ENCODE measurements at regions not wholly inside any gene's neighbourhood (a gene's known extent, or its start where the extent isn't known, plus 50 kb on each side); places are given as distances from the start of the nearest gene placed in this dataset.

DNA sequence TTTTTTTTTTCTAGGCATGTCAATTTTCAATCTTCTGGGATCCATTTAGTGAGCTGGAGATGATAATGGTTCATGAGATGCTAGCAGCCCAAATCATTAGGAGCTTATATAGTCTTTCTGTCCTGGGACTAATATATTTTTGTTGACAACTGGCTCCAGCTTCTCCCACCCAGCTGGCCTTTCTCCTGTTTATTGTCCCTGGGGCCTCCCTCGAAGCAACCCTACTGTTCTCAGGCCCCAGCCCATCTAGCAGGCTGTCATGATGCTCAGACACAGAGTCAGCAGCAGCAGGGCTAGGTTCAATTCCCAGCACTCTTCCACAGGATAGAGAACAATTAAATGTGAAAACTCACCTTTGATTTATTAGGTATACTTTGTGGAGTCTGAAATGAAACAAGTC is 127.6 kb upstream of the MID1 start:
- Histone ChIP-seq H3K27me3 (ENCODE audit: control insufficient read depth, insufficient read depth) (no peaks in the 10 kb centered on the region), H3K27ac (ENCODE audit: low read length) (no peak overlapping the region), H3K4me3 (ENCODE audit: low read length) (no peak overlapping the region), H3K4me1 (ENCODE audit: control insufficient read depth, insufficient read depth, low read length) (no peaks in the 10 kb centered on the region), H3K9me3 (ENCODE audit: control insufficient read depth, low read length) (no peaks in the 10 kb centered on the region)
- intact Hi-C loops (cut with DNase I), result no loop called here
- WGBS, result 45% methylated on average over 1 of the region's 1 CpG
- DNase-seq (no peak), ATAC-seq (no peak)

DNA sequence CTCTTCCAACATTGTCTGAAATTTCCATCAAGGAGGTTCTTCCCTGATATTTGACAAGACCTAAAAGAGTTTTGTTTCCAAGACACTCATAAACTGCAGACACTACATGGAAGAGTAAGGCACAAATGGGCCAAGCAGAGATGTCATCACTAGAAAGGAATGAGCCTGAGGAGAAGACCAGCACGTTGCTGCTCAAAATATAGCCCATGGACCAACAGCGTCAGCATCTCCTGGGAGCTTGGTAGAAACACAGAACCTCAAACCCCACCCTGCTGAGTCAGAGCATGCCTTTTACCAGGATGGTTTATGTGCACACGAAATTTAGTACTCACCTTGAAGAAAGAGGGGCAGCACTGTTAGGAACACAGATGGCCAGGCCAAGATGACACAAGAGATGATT is 128.7 kb upstream of the MID1 start:
- DNase-seq, result no peak
- Histone ChIP-seq H3K27me3 (ENCODE audit: control insufficient read depth, insufficient read depth) (no peaks in the 10 kb centered on the region), H3K9me3 (ENCODE audit: control insufficient read depth, low read length) (no peaks in the 10 kb centered on the region), H3K4me3 (ENCODE audit: low read length) (no peak overlapping the region), H3K4me1 (ENCODE audit: control insufficient read depth, insufficient read depth, low read length) (no peaks in the 10 kb centered on the region), H3K27ac (ENCODE audit: low read length) (no peak overlapping the region)
- 65% methylated on average over 3 of the region's 3 CpGs for WGBS
- intact Hi-C loops (cut with DNase I), result no loop called here
- ATAC-seq, result no peak

DNA sequence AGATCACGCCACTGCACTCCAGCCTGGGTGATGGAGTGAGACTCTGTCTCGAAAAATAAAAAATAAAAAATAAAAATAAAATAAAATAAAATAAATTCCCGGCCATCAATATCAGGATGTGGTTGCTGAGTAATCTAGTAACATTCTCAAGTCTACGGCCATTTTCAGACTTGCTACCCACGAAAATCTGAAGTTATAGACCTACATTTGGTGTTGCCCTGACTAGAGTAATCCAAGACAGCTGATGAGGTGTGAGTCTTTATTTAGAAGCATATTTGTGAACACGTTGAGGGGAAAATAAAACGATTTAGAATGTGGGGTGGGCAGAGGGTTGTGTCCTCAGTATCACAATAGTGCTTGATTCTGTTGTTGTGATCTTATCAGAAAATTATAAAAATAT is 130.2 kb upstream of the MID1 start:
- no peak overlapping the region for H3K27ac ChIP-seq (ENCODE audit: low read length)
- H3K4me1 ChIP-seq (ENCODE audit: control insufficient read depth, insufficient read depth, low read length), result no peaks in the 10 kb centered on the region
- intact Hi-C loops (cut with DNase I), result no loop called here
- no peak for ATAC-seq
- H3K9me3 ChIP-seq (ENCODE audit: control insufficient read depth, low read length), result no peaks in the 10 kb centered on the region
- H3K4me3 ChIP-seq (ENCODE audit: low read length), result no peak overlapping the region
- H3K27me3 ChIP-seq (ENCODE audit: control insufficient read depth, insufficient read depth), result no peaks in the 10 kb centered on the region
- WGBS, result 87% methylated on average over 7 of the region's 7 CpGs
- no peak for DNase-seq

DNA sequence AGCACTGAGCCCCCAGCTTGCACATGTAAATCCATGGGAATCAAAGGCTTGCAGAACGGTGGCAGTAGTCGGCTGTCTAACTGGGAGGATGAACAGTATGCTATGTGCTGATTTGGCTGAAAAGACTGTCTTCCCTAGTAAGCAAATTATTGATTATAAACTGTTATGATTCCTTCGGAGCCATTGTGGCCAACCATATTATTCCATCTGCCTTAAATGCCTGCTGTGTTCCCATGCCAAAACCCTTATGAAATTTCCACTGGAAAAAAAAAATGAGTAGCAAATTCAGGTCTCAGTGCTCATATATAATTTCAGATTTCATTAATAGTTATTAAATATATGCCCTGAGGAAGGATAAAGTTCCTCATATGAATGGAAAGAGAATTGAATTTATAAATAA is 132.7 kb upstream of the MID1 start:
- ATAC-seq, result no peak
- H3K9me3 ChIP-seq (ENCODE audit: control insufficient read depth, low read length), result no peaks in the 10 kb centered on the region
- intact Hi-C loops (cut with DNase I), result no loop called here
- 82% methylated on average over 3 of the region's 3 CpGs for WGBS
- no peak for DNase-seq
- H3K27me3 ChIP-seq (ENCODE audit: control insufficient read depth, insufficient read depth), result no peaks in the 10 kb centered on the region
- no peak overlapping the region for H3K27ac ChIP-seq (ENCODE audit: low read length)
- H3K4me3 ChIP-seq (ENCODE audit: low read length), result no peak overlapping the region
- H3K4me1 ChIP-seq (ENCODE audit: control insufficient read depth, insufficient read depth, low read length), result no peaks in the 10 kb centered on the region

- H3K27ac ChIP-seq (ENCODE audit: low read length), result no peak overlapping the region
- DNase-seq (no peak), ATAC-seq (no peak)
- H3K27me3 ChIP-seq (ENCODE audit: control insufficient read depth, insufficient read depth), result no peaks in the 10 kb centered on the region
- H3K4me3 ChIP-seq (ENCODE audit: low read length), result no peak overlapping the region
- no peaks in the 10 kb centered on the region for H3K4me1 ChIP-seq (ENCODE audit: control insufficient read depth, insufficient read depth, low read length)
- no peaks in the 10 kb centered on the region for H3K9me3 ChIP-seq (ENCODE audit: control insufficient read depth, low read length)
- intact Hi-C loops (cut with DNase I), result no loop called here
- WGBS, result 84% methylated on average over 6 of the region's 6 CpGs
These were observed 134.1 kb upstream of the MID1 start for GRCh38 chrX:10754445-10754844.

- WGBS, result 28% methylated on average over 9 of the region's 9 CpGs
- H3K4me1 ChIP-seq (ENCODE audit: control insufficient read depth, insufficient read depth, low read length), result no peaks in the 10 kb centered on the region
- H3K4me3 ChIP-seq (ENCODE audit: low read length), result no peak overlapping the region
- H3K27me3 ChIP-seq (ENCODE audit: control insufficient read depth, insufficient read depth), result no peaks in the 10 kb centered on the region
- intact Hi-C loops (cut with DNase I), result no loop called here
- H3K9me3 ChIP-seq (ENCODE audit: control insufficient read depth, low read length), result no peaks in the 10 kb centered on the region
- no peak overlapping the region for H3K27ac ChIP-seq (ENCODE audit: low read length)
- ATAC-seq (no peak), DNase-seq (no peak)
These were observed 135.3 kb upstream of the MID1 start for GRCh38 chrX:10755439-10756334.

DNA sequence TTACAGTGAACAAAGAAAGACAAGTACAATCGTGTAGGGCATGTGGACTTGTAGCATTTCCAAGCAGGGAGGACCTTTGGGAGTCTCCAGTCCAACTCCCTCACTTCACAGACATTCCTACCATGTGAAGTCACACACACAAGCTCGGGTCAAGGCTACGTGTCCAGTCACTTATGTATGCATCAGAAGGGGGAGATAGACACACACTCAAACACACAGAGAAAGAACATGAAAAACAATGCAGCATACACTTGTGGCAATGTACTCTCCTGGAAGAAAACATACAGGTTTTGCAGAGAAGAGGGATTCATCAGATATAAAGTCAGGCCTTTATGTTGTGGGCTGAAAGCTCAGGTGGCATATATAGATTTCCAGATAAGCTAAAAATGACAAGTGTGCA is 136.1 kb upstream of the MID1 start:
- H3K27ac ChIP-seq (ENCODE audit: low read length), result no peak overlapping the region
- no peaks in the 10 kb centered on the region for H3K27me3 ChIP-seq (ENCODE audit: control insufficient read depth, insufficient read depth)
- ATAC-seq (peak; percentile 55 to 62), DNase-seq (no peak)
- intact Hi-C loops (cut with DNase I), result no loop called here
- WGBS, result 13% methylated on average over 3 of the region's 3 CpGs
- H3K9me3 ChIP-seq (ENCODE audit: control insufficient read depth, low read length), result no peaks in the 10 kb centered on the region
- H3K4me1 ChIP-seq (ENCODE audit: control insufficient read depth, insufficient read depth, low read length), result no peaks in the 10 kb centered on the region
- no peak overlapping the region for H3K4me3 ChIP-seq (ENCODE audit: low read length)

DNA sequence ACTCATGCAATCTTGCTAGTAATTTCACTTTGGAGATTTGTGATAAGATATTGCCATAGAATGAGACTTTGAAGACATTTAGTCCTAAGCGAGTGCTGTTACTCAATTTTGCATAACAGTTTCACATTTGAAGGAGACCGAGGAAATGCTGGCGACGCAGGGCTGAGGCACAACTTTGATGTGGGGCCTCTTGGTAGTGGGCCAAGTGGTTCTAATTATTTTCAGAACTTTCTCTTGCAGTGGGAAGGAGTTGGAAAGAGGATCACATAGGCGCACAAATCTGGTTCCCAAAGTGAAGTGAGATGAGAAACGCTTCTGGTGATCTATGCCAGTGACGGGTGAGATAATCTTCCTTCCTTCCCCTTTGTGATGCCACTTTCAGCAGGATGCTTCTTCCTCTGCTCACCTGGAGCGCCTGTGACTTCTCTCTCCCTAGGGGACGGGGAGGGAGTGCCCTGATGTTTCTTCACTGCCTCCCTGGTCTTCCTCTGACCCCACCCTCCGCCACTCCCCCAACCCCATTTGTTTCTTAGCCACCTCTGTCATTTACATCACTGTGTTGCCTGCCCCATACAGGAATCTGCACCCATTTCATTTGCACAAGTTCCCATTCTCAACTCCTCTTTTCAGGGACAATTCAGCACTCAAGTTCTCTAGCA is 138.9 kb upstream of the MID1 start:
- Histone ChIP-seq H3K4me1 (ENCODE audit: control insufficient read depth, insufficient read depth, low read length) (no peaks in the 10 kb centered on the region), H3K9me3 (ENCODE audit: control insufficient read depth, low read length) (no peaks in the 10 kb centered on the region), H3K27ac (ENCODE audit: low read length) (no peak overlapping the region), H3K27me3 (ENCODE audit: control insufficient read depth, insufficient read depth) (no peaks in the 10 kb centered on the region), H3K4me3 (ENCODE audit: low read length) (no peak overlapping the region)
- ATAC-seq (no peak), DNase-seq (peak in 1 of 3 donors; percentile 15)
- intact Hi-C loops (cut with DNase I), result no loop called here
- 25% methylated on average over 10 of the region's 10 CpGs for WGBS

GRCh38 chrX:10761447-10761846 is 141.1 kb upstream of the MID1 start:
- Histone ChIP-seq H3K27me3 (ENCODE audit: control insufficient read depth, insufficient read depth) (no peaks in the 10 kb centered on the region), H3K4me1 (ENCODE audit: control insufficient read depth, insufficient read depth, low read length) (no peaks in the 10 kb centered on the region), H3K9me3 (ENCODE audit: control insufficient read depth, low read length) (no peaks in the 10 kb centered on the region), H3K4me3 (ENCODE audit: low read length) (no peak overlapping the region), H3K27ac (ENCODE audit: low read length) (no peak overlapping the region)
- DNase-seq, result no peak
- WGBS, result 94% methylated on average over 1 of the region's 1 CpG
- no peak for ATAC-seq
- intact Hi-C loops (cut with DNase I), result no loop called here

DNA sequence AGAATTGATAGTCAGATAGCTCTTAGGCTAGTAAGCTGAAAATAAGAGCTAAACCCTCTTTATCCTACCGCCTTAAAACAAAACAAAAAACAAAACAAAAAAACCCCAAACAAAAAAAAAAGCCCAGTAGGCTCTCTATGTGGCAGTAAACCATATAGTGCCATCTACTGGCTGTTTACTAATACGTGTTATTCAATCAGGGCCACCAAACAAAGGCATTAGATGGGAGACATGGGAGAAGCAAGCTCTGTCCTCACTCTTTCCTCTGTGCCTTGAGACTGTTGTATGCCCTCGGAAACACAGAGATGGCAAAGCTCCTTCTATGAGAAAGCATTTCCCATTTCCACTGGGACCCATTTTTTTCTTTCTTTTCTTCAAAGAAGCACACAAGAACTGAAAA is 148.8 kb upstream of the MID1 start:
- no peaks in the 10 kb centered on the region for H3K27me3 ChIP-seq (ENCODE audit: control insufficient read depth, insufficient read depth)
- H3K9me3 ChIP-seq (ENCODE audit: control insufficient read depth, low read length), result no peaks in the 10 kb centered on the region
- H3K4me3 ChIP-seq (ENCODE audit: low read length), result no peak overlapping the region
- H3K27ac ChIP-seq (ENCODE audit: low read length), result no peak overlapping the region
- peak in 1 of 2 donors; percentile 63 for ATAC-seq
- no peak for DNase-seq
- intact Hi-C loops (cut with DNase I), result no loop called here
- 27% methylated on average over 3 of the region's 3 CpGs for WGBS
- H3K4me1 ChIP-seq (ENCODE audit: control insufficient read depth, insufficient read depth, low read length), result no peaks in the 10 kb centered on the region

DNA sequence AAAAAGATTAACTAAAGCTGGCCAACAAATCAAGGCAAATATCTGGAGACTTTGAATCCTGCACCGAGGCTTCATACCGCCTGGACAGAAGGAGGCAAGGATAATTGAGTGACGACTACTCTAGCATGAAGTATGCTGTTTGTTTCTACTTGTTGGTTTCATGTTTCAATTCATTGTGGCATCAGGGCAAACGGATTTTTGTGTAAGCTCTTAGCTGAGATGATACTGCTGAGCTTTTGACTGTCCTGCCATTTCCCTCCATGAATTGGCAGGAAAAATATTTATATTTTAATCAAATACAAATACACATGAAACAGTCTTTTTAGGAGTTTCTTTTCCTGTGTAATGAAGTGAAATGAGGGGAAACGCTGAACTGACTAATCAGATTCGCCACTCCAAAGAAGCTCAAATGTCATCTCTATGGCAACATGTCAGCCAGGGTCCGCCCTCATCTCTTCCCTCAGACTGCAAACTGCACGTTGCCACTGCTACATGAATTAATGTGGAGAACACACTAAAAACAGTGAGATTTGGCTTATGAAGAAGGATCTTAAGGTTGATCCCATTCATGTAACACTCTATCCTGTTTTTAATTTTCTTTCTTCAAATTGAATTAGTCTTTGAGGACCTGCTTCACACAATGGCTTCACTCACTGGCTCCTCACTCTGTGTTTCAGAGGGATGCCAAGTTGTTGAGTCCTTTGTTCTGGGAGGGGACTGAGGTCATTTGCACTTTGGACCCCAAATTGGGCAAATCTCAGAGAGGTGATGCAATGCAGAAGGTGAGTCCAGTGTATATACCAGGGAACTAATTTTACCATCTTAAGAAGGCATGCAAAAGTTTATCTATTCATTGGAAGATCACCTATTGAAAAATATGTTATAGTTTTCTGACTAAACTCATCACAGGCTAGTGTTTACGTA is 149.6 kb upstream of the MID1 start:
- Histone ChIP-seq H3K27me3 (ENCODE audit: control insufficient read depth, insufficient read depth) (no peaks in the 10 kb centered on the region), H3K9me3 (ENCODE audit: control insufficient read depth, low read length) (no peaks in the 10 kb centered on the region), H3K4me3 (ENCODE audit: low read length) (no peak overlapping the region), H3K27ac (ENCODE audit: low read length) (no peak overlapping the region), H3K4me1 (ENCODE audit: control insufficient read depth, insufficient read depth, low read length) (no peaks in the 10 kb centered on the region)
- ATAC-seq (peak; percentile 54 to 78), DNase-seq (peak; percentile 26 to 47 (median 46))
- intact Hi-C loops (cut with DNase I), result no loop called here
- 37% methylated on average over 9 of the region's 9 CpGs for WGBS

Data from right cardiac atrium (tissue), 5 donors.